Urothelium cell line (cell line): ENCODE measurements at regions not wholly inside any gene's neighbourhood (a gene's known extent, or its start where the extent isn't known, plus 50 kb on each side); places are given as distances from the start of the nearest gene placed in this dataset.
A peak's percentile ranks its signal among the peaks of the same experiment; 100 is the strongest.

ENCODE experiments used
- DNase-seq: peaks from one replicate; pipeline ENCODE4 v3.0.0; 2011; ENCODE audit warnings: low spot score, mixed read lengths
- FAIRE-seq: peaks from 2 replicates; lab custom pipeline; 2011; peaks lifted over from hg19 to GRCh38; lab: Jason Lieb, UNC

DNA sequence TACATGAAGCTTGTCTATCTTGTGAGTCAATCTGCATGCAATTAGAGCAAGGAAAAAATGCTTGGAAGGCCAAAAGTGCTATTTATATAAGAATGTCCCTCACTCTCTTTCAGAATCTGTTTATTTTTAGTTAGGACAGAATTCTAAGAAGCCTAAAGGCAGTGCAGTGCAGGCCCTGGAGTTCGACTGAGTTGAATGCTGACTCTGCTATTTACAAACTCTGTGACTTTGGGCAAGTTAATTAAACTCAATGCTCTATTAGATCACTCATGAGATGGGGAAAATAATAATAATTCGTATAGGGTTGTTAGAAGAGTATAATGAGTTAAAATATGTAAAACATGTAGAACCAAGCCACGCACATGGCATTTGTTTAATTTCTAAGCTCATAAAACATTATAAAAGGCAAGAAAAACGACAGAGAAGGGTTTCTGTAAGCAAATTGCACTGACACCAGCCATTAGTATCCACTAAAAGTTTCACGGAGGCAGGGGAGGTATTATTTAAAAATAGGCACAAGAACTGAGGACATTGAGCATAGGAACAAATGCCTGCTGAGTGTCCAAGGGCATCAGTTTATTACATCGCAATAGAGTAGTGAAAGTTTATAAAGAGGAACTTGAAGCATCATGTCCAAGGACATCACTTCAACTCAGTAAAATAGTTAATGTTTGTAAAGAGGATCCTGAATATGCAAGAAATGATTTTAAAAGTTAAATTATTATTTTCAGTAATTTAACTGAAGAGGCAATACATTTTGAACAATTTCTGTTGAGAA, 115.0 kb upstream of the INPP4B start:
- DNase-seq = no peak
- FAIRE-seq = no peak

DNA sequence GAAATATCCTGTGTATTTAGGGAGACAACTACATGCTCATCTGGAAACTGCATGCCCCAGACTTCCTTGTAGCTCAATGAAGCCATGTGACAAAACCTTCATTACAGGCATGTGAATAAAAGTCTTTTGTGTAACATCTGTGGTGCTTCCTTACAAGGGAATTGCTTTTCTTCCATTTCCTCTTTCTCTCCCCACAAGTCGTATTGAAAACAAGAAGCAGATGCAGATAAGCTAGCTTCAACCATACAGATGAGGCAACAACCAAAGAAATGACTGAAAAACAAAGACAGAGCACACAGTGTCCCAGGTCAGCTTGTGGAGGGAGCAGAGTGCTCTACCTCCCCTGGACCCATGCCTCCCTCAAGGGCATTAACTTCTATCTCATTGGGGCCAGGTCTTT, 115.8 kb upstream of the INPP4B start:
- no peak for DNase-seq

DNA sequence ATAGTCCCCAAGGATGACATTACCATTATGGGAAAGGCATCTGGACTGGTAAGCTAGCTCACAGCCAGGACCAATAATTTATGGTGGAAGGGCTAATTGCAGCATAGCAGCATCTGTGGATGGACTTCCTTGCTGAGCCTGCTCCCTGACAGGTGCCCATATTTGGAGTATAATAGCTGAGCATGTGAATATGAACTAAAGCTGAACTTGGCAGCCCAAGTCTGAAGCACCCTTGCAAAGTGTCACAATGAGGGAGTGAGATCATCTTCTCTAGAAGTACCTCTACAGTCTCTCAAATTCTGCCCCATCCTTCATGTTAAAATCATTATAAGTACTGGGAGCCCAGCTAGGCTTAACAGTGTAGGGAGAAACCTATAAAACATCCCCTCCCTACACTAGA, 128.2 kb upstream of the INPP4B start:
- no peak for DNase-seq
- FAIRE-seq = no peak

More for the DNA sequence above, 115.8 kb upstream of the INPP4B start:
- FAIRE-seq = no peak

DNA sequence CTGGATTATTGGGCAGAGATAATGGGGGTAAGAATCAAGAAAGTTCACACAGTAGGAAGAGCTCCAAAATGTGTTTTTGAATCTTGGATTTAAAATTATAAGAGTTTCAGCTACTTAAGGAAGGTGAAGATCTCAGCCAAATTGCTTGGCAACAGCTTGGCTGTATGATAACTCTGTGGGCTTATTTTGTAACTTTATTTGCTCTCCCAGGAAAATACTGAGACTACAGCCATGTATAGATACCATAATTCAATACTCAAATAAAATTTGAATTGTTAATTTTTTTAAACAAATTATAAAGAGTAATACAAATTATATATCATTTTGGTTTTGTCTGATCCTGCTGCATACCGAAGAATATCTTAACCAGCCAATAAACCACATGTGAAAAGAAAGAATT, 129.5 kb upstream of the INPP4B start:
- no peak for DNase-seq
- no peak for FAIRE-seq

DNA sequence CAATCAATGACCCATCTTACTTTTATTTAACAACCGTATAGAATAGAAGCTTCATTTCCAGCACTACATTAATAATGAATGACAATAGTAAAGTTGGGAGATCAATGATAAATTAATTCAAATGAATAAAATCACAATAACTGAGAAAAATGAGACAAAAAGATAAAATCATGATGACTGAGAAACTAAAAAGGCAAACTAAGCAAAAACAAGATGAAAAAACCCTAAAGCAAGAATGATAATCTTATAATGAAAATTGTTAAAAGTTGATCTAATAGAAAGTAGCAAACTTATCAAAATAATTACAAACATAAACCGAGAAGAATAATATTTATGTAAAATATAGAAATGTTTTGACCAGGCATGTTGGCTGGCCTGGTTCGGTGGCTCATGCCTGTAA, 130.4 kb upstream of the INPP4B start:
- no peak for DNase-seq
- FAIRE-seq = no peak

DNA sequence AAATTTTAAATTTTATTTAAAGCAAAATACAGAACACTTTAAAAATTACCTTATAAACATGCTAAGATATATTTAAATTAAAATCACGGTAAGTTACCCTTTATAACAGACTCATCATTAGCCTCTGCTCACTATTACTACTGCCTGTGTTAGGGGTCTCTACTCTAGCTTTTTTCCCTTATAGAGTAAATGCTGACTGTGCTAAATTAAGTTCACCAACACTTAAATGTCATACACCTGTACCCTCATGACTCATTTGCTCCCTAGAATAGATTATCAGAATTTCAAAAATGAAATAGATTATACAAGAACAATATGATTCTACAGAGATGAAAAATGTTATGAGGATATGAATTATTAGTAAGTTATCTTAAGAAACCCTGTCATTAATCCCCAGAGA, 131.1 kb upstream of the INPP4B start:
- no peak for FAIRE-seq
- no peak for DNase-seq

DNA sequence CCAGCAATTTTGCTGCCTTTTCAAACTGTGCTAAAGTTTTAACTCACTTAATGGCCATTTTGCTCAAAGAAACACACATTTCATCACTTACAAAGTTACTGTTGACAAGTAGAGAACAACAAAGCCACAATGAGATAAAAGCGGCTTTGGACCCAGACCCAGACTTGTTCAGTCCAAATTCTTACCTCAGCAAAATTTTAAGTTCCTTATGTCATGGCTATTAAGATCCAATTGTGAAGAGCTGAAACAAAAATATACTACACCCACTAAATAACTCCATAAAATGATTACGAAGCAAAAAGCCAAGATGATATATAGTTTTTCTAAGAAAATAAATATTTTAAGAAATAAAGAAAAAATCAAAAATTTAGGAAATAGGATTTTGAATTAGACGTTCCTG, 137.0 kb upstream of the INPP4B start:
- FAIRE-seq = no peak
- DNase-seq = no peak

DNA sequence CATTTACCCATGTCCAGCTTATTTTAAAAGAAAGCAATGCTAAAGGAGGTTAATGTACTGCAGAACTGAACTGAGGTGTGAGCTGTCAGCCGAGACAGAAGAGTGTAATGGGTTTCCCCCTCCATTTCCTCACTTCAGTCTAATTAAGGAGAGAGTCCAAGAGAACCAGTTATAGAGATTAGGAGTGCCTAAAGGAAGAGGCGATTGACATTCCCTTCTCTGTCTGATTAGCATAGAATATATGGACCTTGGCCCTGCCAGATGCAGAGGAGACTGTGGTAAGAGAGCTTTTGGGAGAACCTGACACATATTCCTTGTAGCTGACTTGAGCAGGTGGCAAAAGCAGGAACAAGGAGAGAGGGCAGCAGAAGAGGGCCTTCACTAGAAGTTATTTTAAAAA, 137.5 kb upstream of the INPP4B start:
- no peak for FAIRE-seq
- no peak for DNase-seq

DNA sequence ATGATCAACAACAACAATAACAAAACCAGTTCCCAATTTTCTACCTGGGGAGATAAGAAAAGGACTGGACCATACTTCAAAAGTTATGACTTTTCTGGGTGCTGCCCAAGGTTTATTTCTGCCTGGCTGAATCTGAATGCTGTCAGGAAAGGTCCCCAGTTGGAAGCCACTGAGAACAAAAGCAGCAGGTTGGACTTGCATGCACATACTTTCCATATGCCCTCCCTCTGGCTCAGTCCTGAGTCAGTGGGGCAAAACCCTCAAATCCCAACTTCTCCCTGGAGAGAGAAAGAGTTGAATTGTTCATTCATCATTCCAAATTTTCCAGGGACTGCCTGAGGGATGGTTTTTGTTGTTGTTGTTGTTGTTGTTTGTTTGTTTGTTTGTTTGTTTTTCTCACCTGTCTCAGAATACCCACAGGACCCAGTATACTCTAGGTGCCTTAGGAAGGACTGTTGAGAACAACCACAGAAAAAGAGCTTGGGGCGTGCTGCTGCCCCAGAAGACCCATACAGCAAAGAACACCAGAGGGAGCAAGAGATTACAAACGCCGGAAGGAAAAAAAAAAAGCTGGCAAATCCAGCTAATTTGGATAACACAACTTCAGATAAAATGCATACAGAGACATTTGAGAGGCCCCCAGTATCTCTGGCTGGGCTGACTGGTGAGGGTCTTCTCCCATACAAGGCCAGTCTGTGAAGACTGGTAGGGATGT, 138.9 kb upstream of the INPP4B start:
- no peak for FAIRE-seq
- DNase-seq = peak; percentile 32

DNA sequence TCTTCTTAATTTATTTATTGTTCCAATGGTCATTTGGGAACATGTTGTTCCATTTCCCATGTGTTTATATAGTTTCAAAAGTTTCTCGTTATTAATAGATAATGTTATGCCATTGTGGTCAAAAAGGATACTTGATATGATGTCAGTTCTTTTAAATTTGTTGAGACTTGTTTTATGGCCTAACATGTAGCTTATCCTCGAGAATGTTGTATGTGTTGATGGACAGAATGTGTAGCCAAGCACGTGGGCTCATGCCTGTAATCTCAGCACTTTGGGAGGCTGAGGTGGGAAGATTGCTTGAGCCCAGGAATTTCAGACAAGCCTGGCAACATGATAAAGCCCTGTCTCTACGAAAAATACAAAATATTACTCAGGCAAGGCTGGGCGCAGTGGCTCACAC, 168.5 kb upstream of the USP38 start:
- no peak for DNase-seq
- FAIRE-seq = no peak

DNA sequence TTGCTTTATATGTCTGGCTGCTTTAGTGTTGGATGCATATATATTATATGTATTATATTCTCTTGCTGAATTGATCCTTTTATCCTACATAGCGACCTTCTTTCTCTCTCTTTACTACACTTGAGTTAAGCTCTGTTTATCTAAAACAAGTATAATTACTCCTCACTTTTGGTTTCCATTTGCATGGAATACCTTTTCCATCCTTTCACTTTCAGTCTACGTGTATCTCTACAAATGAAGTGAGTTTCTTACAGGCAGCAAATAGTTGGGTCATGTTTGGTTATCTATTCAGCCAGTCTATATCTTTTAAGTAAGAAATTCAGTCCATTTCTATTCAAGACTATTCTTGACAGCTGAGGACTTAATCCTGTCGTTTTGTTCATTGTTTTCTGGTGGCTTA, 167.5 kb upstream of the USP38 start:
- no peak for DNase-seq
- FAIRE-seq = no peak

DNA sequence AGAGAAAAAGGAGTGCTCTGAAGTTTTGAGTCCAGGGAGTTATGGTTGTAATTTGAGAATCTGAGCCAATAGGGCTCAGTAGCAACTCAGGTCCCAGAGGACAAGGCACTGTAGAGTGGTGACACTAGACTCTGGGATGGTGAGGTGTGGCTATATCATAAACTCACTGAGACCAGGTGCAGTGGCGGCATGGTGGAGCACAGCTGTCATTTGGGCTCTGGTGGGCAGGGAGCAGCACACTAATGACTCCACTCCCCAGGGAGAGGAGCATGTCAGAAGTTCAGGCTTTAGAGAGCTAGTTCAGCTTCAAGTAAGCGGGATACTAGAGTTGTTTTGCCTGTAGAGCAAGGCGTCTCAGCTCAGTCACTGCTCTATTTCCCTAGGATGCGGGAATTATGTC, 165.4 kb upstream of the USP38 start:
- DNase-seq (no peak), FAIRE-seq (no peak)

DNA sequence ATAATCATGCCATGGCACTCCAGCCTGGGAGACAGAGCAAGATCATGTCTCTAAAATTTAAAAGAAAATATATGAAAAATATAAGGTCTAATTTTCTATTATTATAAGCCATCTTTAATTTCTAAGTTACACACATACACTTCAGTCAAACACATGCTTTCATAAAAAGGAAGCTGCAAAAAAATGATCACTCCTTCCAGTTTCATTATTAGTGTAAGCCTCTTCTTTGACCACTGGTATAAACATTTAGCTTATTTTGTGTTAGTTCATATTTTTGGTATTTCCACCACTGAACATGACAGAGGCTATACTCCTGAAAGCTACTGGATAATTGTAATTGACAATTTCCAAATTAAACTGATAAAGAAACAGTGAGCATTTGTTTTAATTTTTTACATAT, 163.3 kb upstream of the USP38 start:
- no peak for FAIRE-seq

DNA sequence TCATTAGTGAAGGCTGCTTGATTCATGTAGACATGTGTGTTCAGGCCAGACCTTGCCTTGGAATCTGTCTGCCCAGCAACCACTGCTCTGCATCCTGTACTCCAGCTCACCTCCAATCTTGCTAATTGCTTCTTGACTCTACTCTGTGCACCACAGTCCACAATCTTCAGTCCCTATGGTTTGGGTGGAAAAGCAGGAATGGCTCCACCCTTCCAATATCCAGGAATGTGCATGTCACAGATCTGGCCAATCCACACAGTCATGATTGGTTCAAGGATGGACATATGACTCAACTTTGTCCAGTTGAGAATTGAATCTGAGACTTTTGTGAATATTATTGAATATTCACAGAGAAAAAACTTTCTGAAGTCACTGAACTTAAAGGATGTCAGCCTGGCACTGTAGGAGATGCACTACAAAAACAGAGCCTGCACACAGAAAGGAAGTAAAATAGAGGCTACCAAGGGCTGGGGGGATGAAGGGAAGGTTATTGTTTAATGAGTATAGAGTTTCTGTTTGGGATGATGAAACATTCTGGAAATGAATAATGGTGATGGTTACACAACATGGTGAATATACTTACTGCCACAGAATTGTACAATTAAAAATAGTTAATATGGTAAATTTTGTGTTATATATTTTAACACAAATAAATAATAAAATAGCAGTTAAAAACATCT, 161.3 kb upstream of the USP38 start:
- FAIRE-seq (no peak), DNase-seq (no peak)

More for the DNA sequence above, 163.3 kb upstream of the USP38 start:
- DNase-seq = no peak

DNA sequence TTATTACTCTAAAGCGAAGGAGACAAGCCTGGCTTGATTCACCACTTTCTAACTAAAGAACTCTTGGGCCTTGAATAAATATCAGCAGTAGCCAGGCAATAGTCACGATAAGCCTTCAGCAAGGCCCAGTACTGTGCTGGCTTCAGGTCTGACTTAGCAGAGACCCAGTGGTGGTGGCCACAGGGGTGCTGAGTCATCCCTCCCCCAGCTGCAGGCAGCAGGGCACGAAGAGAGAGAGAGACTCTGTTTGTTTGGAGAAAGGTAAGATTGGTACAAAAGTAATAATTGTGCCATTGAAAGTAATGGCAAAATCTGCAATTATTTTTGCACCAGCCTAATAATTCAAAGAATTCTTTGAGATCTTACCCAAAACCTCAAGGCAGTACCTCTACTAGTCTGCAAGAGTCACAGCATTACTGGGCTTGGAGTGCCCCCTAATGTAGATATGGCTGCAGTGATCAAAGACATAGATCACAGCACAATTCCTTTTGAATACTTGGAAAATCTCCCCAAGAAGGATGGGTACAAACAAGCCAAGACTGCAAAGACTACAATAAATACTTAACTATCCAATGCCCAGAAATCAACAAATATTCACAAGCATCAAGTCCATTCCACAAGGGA, 159.5 kb upstream of the USP38 start:
- DNase-seq = peak; percentile 37
- no peak for FAIRE-seq

DNA sequence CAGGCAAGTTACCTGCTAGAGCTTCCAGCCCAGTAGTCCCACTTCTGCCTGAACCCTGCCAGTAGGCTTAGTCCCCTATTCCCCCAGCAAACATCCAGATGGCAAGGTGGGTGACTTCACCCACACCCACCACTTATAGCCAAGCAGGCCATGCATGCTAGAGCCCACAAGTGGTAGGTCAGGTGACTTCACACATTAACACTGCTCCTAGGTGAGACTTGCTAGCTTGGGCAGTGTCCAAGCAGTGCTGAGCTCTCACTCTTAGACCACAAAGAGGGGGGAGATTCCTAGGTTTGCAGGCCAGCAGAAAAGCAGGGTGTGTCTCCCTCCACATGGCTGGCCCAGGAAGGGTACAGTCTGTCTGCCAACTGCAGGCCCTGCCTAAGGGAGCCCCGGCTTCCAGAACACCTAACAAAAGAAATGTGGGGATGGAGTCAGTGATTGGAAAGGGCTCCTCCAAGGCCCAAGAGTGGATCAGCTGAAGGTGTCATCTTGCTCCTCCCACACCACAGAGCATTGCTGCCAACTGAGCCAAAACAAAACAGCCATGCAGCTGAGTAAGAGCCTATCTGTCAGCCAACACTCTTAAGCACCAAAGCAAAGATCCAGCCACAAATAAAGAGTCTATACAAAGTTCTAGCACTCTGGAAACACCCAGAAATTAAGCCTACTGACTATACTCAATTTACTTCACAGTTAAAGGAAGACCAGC, 158.1 kb upstream of the USP38 start:
- FAIRE-seq = no peak

DNA sequence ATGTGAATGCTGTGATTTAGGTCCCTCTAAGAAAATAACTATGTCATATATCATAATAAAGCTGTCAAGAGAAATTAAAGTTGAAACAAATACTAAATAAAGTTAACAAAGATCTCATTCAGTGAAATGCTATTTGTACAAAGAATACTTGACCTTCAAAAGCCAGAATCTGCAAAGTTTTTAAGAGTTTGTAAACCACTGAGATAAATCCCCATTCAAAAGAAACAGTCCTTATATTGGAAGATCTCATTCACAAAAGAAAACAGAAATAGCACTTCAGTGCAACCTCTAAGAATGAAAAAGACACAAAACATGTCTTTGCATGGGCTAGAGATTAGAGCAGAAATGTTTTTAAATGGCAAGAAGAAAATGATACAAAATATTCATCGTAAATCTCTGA, 149.1 kb upstream of the USP38 start:
- DNase-seq (no peak), FAIRE-seq (no peak)

More for the DNA sequence above, 158.1 kb upstream of the USP38 start:
- DNase-seq = no peak

DNA sequence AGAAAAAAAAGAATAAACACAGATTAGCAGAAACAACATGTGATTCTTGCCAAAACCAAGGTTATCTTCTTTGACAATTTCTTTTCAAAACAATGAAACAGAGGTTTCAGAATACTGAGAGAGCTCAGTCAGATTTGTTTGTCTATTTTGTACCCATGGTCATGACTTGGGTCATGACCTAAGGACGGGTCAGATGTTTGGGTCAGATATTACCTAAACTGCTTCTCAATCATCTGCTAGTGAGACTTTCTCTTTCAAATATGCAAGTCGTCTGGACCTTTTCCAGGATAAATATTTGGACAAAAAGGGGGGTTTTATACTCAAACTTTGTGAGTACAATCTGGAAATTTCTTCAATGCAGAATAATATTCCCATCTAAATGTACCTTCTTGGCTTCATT, 148.3 kb upstream of the USP38 start:
- DNase-seq (no peak), FAIRE-seq (no peak)

DNA sequence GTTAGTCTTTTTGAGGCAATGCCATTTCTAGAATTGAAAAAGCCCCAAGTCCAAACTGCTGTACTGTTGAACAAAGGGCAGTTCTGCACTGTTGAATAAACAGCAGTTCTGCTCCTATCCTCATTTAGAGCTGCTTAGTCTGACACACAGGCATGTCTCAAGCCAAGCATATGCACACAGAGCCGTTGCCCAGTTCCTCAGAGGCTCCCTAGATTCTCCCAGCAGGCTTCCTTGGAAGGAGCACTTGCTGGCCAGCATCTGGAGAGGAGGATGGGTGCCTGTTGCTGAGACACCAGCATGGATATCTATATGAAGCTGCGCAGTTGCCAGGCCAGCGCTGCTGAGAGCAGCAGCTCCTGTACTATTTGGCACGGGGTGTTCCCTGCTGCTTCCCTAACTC, 138.3 kb upstream of the USP38 start:
- no peak for DNase-seq
- FAIRE-seq = no peak

DNA sequence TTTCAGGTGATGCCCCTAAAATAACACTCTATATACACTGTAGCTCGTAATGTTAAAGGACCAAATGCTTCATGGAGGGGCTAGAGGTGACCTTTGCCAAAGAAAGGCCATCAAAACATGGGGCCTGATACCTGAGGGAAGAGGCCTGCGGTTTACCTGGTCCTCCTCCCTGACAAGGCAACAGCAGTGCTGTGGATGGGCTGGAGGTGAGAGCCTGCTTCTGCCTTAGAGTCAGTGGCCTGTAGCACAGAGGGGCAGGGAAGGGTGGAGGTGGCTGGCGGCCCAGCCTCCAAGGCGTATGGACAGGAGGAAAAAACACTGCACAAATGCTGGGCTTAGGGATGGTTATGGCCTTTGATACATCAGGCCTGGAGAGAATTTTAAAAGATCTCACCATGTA, 137.8 kb upstream of the USP38 start:
- FAIRE-seq = no peak
- DNase-seq = no peak

DNA sequence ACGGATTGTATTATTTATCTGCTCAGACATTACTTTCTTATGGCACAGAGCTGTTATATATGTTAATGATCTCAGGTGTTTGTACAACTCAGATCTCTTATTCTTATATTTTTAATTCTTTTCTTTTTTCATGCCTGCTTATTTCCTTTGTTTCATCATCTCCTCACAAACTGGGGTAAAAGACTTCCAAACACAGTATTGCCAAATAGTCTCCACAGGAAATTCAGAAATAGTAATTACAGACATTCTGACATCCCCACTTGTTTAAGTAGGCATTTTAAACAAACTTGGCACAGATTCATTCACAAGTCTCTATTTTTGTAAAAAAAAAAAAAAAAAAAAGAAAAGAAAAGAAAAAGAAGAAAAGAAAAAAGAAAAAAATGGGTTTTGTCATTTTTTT, 129.7 kb upstream of the USP38 start:
- DNase-seq (no peak), FAIRE-seq (no peak)
